RKO (cell line): ENCODE measurements at regions not wholly inside any gene's neighbourhood (a gene's known extent, or its start where the extent isn't known, plus 50 kb on each side); places are given as distances from the start of the nearest gene placed in this dataset.

ENCODE experiments used
- DNase-seq: peaks from one replicate; pipeline ENCODE4 v3.0.0-alpha.2; 2016; ENCODE audit warnings: low spot score

GRCh38 chr17:74017466-74017865 lies 186.0 kb upstream of the RPL38 start:
- no peak for DNase-seq

GRCh38 chr17:74018115-74018514 lies 185.4 kb upstream of the RPL38 start:
- no peak for DNase-seq

DNA sequence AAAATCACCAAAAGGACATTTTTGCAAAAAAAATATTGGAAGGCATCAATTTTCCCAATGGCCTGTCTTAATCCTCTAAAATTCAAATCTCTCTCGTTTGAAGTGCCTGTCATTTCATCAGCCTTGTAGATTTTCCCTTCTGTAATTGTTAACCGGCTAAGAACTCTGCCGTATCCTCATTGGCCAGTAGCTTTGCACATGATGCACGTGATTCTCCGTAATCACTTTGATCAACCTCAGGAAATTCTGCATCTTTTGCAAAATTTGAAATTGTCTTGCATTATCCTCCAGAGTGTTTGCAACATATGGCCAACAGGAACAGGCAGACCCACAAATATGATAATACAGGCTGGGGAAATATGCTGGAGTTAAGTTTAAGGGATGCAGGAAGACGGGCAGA lies 184.2 kb upstream of the RPL38 start:
- no peak for DNase-seq

- no peak for DNase-seq
Measured at GRCh38 chr17:74019860-74020259, 183.6 kb upstream of the RPL38 start.

GRCh38 chr17:74020522-74020921 lies 183.0 kb upstream of the RPL38 start:
- no peak for DNase-seq

GRCh38 chr17:74024871-74025531 lies 178.5 kb upstream of the RPL38 start:
- DNase-seq: no peak

GRCh38 chr17:74027444-74027843 lies 176.0 kb upstream of the RPL38 start:
- no peak for DNase-seq

DNA sequence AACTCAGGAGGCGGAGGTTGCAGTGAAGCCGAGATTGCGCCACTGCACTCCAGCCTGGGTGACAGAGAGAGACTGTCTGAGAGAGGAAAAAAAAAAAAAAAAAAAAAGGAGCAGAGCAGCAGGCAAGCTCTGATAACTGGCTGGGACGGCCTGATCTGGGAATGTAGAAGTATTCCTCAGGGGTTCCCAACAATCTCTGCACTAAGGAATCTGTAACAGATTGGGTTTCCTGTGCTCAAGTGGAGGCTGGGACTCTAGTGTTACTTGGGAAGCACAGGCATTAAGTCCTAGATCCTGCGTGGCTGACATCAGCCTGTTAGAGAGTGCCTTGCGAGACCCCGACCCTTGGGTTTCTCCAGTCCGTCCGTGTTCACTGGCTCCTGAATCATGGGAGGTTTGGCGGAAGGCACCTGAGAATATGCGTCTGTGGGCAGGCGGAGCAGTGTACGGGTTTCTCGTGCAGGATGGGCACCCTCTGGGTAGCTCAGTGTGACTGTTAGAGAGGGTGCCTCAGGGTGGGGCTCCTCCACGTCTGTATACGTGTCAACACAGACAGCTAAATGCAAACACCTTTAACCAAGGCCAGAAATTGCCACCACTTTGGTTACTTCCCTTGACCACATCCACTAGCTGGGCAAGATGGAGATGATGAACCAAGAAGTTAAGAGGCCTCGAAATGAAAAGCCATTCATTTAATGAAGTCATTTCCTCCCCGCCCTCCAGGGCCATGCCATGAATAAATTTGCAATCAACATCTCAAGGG lies 174.9 kb upstream of the RPL38 start:
- no peak for DNase-seq

DNA sequence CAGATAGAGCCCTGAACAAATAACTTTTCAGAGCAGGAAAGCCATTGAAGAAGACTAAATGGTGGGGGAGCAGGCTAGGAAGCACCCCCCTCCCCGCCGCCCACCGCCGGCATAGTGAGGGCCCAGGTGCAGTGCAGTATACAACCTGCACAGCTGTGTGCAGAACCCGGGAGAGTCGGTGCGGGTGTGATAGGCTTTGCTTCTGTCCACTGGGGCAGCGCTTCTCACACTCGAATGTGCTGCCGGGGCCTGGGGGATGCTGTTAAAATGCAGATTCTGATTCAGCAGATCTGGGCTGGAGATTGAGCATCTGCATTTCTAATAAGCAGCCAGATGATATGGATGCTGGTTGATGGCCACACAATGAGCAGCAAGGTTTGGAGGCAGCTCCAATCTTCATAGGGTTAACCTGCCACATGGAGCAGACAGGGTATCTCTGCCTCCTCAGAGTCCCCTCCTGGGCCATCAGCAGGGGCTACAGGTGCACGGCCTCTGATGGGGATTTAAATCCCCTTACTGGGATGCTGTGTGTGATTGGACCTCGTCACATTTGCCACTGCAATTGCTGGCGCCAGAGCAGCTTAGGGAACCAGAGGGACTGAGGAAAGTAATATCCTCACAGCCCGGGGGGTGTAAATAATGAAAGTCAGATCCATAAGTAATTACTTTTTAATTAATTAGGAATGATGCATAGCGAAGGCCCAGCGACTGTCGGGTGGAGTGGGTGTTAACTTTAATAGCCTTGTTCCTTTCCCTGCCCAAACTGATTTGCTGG lies 172.0 kb upstream of the RPL38 start:
- no peak for DNase-seq

DNA sequence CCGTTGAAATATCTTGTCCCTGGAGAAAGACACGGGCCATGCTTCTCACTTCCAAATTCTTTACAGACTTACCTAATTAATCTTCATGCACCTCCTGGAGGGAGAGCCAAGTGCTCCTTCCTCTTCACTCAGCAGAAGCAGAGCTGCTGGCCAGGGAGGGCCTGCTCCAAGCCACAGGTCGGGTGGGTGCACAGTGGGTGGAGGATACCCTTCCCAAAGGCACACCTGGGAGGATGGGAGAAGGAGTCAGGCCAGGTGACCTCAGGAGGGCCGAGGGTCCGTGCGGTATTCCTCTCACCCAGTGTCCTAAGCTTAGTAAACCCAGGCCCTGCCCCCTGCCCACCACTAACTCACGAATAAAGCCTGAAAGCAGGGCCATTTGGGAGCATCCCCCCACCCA lies 171.3 kb upstream of the RPL38 start:
- DNase-seq: no peak

DNA sequence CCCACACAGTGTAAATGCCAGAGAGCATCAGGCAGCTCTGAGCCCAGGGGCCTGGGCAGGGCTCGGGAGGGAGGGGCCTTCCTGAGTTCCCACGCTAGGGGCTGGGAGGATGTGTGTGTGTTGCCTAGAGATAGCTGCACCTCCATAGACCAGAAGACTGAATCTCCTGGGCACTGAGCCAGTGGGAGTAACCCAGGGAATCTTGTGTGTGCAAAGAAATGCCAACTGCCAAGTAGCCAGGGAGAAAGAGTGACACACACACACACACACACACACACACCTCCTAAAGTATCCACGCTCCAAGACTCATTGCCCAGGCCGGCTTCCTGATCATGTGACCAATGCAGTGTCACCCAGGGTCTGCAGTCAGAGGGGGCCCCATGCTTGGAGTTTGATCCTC lies 166.2 kb upstream of the RPL38 start:
- DNase-seq: no peak

GRCh38 chr17:74040291-74040690 lies 163.2 kb upstream of the RPL38 start:
- DNase-seq: no peak

DNA sequence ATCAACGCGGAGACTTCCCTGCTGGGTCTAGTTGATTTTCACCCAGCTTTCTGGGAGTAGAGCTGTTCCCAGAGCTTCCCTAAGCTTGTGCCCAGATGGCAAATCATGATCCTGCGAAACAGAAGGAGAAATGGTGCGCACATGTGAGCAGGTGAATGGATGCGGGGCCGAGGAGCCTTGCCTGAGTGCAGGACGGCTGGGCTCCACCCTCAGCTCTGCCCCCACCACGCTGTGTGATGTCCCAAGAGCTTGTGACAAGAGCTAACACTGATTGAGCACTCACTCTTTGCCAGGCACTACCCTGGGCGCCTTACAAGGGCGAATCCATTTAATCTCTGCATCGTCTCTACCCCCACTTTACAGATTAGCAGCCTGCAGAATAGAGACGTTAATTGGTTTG lies 162.7 kb upstream of the RPL38 start:
- no peak for DNase-seq

- DNase-seq: no peak
Measured at GRCh38 chr17:74041869-74042640, 161.4 kb upstream of the RPL38 start.

GRCh38 chr17:74042744-74043486 lies 160.6 kb upstream of the RPL38 start:
- DNase-seq: peak; percentile 89

DNA sequence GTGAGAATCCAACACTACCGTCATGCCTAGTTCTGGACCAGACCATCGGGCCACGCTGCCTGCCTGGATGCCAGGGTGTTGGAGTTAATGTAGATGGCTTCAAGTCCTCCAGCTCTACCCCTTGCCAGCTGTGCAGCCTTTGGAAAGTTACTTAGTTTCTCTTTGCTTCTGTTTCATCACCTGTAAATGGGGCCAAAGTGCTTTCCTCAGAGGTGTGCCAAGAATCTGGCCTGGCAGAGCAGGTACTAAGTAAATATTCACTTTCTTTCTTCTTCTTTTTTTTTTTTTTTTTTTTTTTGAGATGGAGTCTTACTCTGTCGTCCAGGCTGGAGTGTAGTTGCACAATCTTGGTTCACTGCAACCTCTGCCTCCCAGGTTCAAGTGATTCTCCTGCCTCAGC lies 159.5 kb upstream of the RPL38 start:
- no peak for DNase-seq

DNA sequence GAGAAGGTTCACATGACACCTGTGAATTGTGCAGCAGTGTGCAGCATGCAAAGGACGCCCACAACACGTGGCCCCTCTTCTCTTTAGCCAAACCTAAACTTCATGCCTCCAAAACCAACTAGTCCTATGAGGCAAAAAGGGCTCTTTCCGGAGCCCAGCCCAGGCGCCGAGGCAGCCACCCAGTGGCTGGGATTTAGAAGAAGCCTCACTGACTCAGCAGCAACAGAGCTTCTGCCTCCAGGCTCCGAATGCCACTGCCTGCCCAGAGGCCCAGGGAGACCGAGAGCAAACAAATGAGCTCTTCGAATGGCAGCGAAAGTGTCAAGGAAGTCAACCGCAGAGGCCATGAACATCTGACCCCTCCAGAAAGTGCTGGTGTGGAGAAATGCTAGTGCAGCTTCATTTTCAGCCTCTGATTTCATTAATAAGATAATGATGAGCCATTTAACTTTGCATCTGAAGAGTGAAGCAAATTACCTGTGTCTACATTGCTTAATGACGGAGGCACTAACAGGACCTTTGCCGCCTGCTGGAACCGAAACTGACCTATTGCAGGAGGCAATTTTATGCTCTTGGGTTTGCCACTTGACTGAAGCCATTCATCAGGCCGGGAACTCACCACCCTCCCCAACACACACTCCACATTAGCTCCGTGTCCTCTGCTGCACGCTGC lies 157.7 kb upstream of the RPL38 start:
- no peak for DNase-seq

- no peak for DNase-seq
Measured at GRCh38 chr17:74049167-74049966, 154.1 kb upstream of the RPL38 start.

DNA sequence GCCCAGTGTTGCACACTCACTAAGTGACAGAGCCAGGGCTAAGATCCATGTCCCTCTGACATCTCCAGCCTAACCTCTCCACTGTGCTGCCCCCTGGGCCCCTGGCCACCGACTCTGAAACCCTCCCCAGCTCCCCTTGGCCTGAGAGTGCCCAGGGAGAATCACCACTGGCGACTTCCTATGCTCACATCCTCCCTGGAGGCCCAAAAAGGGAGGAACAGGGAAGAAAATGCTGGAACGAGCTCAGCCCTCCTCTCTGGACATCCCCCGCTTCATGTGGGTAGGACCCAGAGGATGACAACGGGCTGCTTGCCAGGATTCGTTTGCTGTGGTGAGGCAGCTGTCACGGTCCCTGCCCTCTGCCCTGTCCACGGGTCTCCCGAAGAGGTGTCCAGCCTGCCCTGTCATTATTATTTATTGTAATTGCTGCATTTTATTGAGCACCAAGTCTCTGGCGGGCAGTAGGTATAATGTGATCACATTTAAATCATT lies 153.5 kb upstream of the RPL38 start:
- no peak for DNase-seq

- peak; percentile 10 for DNase-seq
Measured at GRCh38 chr17:74051348-74051747, 152.1 kb upstream of the RPL38 start.
